Lower leg skin (tissue), 3 donors: ENCODE measurements at regions not wholly inside any gene's neighbourhood (a gene's known extent, or its start where the extent isn't known, plus 50 kb on each side); places are given as distances from the start of the nearest gene placed in this dataset.

Experiments used
- POLR2A ChIP-seq, 2 donors: fragments of 450-650 bp; IDR thresholded peaks; one replicate each; pipeline ENCODE4 v1.6.1; 2016 to 2017; ENCODE audit warnings: antibody characterized with exemption in 2 of 2, mild to moderate bottlenecking in 1 of 2, moderate library complexity in 1 of 2
- TF ChIP-seq, protein P1 (sequence below), 3 donors: fragments of 450-650 bp; IDR thresholded peaks; one replicate each; pipeline ENCODE4 v1.5.1; 2016; ENCODE audit warnings: antibody characterized with exemption in 3 of 3, mild to moderate bottlenecking in 3 of 3, moderate library complexity in 2 of 3

DNA sequence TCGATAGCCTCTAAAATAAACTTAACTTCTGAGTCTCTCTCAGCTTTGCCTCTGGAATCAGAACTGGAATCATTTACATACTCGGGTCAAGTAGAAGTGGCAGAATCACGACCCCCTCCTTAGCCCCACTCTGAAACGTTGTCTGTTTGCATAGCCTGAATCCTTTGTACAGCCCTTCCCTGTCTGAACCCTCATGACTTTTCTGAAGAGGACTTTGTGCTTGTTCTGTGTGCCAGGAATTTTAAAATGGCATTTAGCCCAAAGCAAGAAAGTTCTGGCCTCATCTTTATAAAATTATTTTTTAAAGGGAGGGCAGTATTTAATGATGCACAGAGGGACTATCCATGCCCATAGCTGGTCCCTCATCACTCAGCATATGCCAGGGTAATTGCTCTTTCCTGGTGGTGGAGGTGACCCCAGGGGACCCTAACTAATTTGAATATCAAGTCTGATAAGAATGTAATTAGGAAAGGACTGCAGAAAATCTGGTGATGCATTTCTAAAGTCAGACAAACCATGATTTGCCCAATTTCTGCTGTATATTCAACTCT lies 342.7 kb upstream of the TNRC6C start:
- TF ChIP-seq, protein P1, sequence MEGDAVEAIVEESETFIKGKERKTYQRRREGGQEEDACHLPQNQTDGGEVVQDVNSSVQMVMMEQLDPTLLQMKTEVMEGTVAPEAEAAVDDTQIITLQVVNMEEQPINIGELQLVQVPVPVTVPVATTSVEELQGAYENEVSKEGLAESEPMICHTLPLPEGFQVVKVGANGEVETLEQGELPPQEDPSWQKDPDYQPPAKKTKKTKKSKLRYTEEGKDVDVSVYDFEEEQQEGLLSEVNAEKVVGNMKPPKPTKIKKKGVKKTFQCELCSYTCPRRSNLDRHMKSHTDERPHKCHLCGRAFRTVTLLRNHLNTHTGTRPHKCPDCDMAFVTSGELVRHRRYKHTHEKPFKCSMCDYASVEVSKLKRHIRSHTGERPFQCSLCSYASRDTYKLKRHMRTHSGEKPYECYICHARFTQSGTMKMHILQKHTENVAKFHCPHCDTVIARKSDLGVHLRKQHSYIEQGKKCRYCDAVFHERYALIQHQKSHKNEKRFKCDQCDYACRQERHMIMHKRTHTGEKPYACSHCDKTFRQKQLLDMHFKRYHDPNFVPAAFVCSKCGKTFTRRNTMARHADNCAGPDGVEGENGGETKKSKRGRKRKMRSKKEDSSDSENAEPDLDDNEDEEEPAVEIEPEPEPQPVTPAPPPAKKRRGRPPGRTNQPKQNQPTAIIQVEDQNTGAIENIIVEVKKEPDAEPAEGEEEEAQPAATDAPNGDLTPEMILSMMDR (IDR thresholded peaks at IDR 0.05) = no peak
- TF ChIP-seq POLR2A (IDR thresholded peaks at IDR 0.05) = no peak
